Stimulated activated CD8-positive, alpha-beta memory T cell treated with anti-CD3 and anti-CD28 coated beads, Interleukin-4, amount 100 ng/mL, for 1 hour (primary cell): ENCODE measurements at regions not wholly inside any gene's neighbourhood (a gene's known extent, or its start where the extent isn't known, plus 50 kb on each side); places are given as distances from the start of the nearest gene placed in this dataset.
"Not testable (repeated sequence)": the region's sequence is repeated elsewhere in the genome, so short reads cannot be mapped to it uniquely, and the experiment has no call there.

ENCODE experiments used
- DNase-seq, 2 donors: peaks; one replicate each; pipeline ENCODE4 v3.0.0-alpha.2; 2020; ENCODE audit warnings: low read depth in 2 of 2, low spot score in 1 of 2

DNA sequence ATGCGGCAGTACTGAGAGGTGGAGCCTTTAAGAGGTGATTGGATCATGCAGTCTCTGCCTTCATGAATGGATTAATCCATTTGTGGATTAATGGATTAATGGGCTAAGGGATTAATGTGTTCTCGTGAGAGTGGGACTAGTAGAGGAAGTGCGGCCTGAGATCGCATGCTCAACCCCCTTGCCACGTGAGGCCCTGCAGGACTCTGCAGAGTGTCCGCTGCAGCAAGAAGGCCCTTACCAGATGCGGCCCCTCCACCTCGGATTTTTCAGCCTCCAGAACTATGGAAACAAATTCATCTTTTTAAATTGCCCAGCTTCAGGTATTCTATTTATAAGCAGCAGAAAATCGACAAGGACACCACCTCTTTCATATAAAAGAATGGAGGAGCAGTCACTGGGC is 148.8 kb downstream of the TPRA1 start:
- no peak for DNase-seq

DNA sequence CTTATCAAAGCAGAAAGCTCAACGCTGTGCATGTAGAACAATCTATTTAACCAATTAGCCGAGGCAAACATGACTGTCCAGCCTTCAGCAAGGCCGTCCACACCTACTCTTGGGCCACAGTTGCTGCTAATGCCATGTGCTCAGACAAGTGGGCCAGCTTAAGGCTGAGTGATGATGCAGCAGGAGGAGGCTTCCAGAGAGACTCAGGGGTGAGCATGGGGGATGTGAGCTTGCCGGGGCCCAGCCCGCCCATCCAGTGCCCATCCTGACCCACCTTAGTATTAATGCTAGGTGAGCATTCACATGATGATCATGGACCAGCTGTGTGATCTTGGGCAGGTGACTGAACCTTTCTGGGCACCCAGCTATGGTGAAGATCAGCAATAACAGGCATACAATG is 150.1 kb downstream of the TPRA1 start:
- no peak for DNase-seq

DNA sequence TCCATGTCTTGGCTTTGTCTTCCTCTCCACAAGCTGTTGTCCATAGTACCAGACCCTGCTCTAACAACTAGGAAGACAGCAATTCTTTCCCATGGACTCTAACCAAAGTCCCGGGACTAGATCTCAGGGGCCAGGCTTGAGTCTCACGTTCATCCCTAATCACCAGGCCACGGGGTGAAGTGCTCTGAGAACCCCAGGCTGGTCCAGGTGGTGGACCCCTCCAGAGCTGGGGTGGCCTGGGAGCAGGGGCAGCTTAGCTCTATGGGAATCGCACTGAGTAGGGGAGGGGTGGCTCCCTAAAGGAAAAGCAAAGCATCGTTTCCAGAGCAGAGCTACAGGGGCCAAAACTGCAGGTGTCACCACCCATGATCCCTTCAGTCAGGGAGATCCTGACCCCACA is 150.9 kb downstream of the TPRA1 start:
- no peak for DNase-seq

DNA sequence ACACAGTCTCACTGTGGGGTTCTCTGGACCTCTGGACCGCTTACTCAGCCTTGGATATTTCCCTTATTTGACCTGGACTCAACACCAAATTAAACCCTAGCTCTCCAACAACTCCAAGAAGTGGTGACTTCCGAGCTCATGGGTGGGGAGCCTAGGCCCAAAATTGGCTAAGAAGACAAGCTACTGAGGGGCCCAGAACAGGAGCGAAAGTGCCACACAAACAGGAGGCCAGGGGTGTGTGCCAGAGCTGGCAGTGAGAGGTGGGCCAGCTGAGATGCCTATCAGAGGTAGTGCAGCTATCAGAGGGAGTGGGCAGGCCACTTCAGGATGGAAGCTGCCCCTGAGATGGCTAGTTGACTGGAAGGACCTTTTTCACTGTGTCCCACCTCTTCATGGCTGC is 151.1 kb upstream of the PRR20G start:
- DNase-seq: no peak

DNA sequence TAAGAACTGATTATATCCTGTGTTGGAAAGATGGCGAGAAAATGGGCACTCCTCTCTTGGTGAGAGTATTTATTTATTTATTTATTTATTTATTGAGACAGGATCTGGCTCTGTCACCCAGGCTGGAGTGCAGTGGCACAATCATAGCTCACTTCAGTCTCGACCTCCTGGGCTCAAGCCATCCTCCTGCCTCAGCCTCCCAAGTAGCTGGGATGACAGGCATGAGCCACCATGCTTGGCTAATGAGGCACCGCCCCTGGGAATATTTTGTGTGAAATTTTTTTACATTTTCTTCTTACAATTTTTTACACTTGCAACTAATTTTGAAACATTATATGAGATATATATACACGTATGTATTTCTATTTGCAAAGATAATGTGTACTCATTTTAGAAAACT is 150.5 kb upstream of the PRR20G start:
- DNase-seq: no peak

DNA sequence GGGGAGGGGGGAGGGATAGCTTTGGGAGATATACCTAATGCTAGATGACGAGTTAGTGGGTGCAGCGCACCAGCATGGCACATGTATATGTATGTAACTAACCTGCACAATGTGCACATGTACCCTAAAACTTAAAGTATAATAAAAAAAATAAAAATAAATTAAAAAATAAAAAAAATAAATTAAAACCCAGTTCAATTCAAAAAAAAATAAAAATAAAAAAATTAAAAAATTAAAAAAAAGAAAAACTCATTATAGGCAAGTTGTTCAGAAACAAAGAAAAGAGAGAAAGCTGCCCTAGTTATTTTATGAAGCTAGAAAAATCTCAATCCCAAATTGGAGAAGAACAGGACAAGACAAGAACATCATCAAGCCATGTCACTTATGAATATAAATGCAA is 147.5 kb upstream of the PRR20G start:
- DNase-seq: not testable (repeated sequence)

DNA sequence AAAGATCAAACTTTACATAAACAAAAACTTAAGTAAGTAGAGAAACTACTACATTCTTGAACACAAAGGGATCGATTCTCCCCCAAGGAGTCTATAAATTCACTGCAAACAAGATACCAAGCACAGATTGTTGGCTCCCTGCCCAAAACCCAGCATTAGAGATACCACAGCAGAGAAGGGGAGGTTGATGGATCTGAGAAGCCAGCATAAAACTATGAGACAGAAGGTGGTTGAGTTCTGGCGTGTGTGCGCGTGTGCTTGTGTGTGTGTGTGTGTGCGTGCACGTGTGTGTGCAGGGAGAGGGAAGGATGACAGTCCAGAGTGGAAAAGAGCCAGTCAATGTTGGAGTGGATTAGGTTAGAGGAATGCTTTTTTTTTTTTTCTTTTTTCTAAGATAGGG is 143.2 kb upstream of the PRR20G start:
- no peak for DNase-seq

DNA sequence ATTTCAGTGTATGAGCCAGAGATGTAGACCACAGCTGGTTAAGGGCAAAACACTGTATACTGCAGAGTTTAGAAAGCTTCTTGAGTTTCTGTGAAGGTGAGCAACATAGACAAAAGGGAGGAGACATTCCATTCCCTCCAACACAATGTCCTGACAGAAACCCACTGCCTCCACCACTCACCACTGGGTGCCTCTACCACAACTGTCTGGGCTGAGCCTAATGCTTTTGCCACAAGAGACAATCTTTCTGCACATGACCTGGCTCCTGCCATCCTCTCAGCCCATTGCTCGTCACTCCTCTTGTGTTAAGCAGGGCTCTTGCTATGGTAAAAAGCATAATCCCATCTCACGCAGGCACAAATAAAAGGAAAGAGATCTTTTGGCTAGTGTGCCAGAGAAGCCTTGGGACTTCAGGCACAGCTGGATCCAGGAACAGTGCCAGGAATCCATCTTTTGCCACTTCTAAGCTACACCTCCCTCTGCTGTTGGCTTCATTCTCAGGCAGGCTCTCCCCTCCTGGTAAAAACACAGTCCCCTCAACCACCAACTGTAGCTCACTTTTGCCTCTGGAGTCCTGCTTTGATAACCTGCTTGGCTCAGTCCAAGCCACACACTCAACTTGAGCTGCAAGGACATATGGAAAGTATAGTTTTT is 140.6 kb upstream of the PRR20G start:
- no peak for DNase-seq

DNA sequence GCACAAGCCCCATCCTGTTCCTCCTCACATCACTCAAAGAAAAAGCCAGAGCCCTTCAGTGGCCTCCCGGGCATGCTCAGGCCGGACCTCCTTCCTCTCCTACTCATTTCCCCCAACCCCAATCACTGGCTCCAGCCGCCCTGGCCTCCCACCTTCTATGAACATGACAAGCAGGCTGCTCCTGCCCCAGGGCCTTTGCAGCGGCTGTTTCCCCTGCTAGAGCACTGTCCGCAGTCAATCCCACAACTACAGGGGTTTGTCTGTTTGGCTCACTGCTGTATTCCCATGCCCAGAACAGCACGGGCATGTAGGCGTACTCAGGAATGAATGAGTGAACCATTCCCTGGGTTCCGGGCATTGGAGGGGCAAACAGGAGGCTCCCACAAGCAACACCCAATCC is 139.8 kb upstream of the PRR20G start:
- no peak for DNase-seq

DNA sequence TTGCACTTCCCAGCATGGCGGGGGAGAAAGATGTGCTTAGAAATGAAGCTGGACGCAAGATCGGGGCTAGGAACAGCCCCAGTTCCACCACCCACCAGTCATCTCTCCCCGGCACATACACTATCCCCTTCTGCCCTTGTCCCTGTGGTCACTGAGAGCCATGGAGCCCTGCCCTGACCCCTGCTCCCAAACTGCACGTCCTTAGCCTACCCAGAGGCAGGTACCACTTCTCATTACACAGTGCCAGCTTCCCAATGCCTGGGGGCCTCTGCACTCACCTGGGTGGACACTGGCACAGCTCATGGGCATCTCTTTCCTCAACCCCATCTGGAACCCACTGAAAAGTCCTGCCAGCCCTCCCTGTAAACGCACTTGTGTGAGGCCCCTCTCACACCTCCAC is 139.3 kb upstream of the PRR20G start:
- DNase-seq: no peak

DNA sequence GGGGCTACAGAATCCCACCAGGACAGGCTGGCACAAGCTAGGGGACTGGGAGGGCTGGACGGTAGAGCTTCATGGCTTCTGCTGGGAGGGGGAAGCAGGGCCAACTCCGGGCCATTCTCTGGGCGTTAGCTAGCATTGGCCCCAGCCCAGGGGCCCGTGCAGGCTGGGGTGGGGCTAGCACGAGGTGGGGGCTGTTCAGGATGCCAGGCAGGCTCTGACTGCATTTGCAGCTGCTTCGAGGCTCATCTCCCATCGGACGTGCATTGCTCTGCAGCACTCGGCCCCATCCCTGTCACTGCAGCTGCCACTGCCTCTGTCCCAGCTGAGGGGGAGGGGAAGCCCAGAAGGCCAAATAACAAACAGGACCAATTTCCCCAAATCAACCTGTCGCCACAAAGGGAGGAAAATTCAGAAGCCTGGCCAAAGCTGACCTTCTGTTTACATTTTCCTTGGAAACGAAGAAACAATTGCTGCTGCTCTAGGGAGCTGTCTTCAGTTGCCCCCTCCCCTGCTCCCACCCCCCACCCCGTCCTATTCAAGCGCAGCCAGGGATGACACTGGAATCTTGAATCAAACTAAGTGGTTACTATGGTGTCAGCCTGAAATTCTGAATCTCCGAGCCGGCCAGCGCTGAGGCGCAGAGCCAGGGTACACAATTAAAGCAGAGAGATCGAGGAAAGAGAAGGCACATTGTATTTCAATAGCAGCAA is 138.8 kb upstream of the PRR20G start:
- no peak for DNase-seq

DNA sequence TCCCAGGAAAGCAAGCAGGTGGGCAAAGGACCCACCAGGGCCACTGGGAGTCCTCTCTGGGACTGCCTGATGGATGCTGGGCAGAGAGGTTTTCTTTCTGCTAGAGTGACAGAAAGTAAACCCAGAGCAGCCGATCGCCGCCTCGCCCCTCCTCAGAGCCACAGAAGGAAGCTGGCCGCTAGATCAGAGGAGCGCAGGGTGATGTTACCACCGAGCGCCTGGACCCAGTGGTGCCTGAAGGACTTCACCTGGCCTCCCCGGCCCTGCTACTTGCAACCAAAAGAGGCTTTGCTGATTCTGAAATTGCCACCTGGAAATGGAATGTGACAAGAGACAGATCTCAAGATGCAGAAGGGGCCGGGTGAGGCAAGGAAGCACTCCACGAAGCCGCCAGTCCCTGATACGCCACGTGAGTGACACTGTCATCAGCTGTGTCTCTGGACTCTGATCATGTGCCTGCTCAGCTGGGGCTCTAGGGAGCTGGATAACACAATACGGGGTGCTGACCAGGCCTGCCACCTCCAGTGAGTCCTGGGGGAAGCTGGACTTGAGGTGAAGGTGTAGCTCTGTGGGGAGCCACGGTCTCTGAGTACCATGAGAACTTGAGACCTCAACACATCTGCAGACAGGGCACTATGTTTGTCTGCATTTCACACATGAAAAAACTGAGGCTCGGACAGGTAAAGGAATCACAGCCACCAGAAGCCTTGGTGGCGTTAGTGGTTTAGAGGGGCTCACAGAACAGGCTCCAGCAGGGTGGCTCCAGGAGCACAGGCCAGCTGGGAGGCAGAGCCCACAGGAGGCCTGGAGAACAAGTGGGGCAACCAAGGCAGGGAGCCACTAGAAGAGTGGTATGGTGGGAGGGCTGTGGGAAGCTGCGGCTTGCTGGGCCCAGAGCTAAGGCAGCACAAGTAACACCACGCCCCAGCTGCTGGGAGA is 137.9 kb upstream of the PRR20G start:
- DNase-seq: no peak

DNA sequence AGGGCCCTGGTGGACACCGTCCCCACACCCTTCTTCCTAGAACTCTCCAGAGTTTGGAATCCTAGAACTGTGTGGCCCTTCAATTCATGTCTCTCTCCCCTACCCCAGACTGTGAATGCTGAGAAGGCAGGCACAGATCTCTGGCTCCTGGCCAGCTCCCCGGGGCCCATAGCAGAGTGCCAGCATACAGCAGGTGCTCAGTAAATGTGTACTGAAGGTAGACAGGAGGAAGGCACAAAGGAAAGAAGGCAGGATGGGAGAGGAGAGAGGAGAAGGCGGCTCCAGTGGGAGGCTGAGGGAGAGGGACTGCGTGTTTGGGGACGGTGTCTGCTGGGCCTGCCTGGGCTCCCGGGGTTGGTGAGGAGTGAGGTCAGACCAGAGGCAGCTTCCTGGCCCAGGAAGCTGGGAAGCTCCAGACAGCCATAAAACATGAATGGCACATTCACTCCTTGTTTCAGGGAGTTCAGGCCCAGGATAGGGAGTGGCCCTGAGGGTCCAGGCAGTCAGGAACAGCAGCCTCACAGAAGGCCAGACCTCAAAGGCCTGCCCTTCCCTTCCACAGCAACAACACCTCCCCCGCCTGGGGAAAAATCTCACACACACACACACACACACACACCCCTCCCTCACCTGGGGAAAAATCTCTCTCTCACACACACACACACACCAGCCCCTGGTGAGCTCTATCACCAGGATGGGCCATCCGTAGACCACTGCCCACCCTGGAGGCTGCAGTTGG is 137.1 kb upstream of the PRR20G start:
- no peak for DNase-seq

DNA sequence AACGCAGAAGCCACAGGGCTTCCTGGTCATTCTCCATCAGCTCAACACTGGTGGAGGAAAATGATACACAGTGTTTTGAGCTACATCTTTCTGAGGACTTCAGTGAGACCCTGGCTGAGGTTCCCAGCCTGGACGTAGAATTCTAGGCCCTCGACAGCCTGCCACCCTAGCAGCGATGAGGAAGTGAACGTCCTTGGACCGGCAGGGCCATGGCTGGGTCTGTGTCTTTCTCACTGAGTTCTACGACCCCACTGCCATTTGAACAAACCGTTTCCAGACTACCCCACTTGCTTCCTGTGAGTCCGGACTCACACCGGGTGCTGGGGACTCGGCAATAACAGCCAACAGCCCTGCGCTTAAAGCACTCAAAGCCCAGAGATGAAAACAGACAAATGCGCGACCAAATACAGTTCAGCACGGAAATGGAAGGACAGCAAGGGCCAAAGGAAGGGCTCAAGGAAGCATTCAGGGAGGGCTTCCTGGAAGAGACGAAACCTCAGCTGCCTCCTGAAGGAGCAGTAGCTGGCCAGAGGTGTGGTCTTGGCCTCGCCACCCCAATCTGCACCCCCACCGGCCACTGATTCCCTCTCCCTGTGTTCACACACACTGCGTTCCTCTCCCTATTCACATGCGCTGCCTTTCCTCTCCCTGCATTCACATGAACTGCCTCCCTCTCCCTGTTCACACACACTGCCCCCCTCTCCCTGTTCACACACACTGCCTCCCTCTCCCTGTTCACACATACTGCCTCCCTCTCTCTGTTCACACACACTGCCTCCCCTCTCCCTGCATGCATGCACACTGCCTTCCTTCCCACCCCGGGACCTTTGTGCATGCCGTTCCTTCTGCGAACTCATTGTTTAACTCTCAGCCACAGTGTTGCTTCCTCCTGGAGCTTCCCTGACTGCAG is 136.3 kb upstream of the PRR20G start:
- no peak for DNase-seq

DNA sequence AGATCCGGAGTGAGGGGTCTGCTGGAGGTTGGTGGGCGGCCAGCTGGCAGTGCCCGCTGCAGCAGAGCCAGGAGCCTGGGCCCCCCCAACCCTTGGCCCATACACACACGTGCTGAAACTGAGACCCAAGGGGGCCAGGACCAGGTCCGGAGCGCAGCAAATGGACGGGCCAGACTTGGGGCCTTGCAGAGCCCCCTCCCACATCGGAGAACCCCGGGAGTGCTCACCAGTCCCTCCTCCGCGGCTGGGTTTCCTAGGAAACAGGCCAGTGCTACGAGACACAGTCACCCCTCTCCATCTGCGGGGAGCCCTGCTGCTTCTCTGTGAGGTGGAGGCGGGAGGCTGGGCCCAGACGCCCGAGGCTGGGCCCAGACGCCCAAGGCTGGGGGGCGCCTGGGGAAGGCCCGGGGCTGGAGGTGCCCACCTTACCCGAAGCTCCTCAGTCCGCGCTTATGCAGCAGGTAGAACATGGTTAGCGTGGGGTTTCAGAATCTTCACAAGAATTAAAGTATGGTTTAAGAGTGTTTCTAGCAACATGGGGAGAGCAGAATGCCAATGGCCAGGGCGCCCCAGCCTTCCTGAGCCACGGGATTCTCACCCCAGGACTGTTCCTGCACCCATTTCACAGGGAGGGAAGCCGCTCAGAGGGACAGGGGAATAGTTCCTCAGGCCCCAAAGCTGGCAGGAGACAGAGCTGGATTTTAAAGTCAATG is 135.0 kb upstream of the PRR20G start:
- DNase-seq: no peak

DNA sequence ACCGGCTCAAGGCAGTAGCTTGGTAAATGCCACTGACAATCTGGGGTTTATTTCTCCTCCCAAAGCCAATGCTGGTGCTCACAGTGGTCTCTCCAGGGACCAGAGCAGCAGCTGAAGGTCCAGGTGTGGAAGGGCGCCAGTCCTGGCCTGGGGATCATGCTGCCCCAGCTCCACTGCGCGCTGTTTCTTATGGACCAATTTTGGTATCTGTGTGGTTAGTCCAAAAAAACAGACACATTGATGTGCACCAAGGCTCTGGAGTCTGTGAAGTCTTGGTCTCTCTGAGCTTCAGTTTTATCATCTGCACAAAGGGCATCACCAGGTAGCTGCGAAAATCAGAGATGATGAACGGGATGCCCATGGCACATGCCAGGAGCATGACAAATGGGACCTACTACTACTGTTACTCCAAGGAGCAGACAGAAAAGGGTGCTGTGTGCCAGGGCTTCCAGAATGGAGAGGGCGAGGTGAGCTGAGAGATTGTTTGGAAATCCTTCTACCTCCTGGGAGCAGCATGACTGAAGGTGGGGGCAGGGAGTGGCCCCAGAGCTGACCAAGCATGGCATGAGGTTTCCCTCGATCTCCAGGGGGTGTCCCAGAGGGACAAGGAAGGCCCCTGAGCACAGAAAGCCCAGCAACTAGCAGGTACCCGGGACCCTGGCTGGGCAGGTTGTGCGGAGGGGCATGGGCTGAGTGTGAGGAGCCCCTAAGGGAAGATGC is 134.3 kb upstream of the PRR20G start:
- DNase-seq: no peak

DNA sequence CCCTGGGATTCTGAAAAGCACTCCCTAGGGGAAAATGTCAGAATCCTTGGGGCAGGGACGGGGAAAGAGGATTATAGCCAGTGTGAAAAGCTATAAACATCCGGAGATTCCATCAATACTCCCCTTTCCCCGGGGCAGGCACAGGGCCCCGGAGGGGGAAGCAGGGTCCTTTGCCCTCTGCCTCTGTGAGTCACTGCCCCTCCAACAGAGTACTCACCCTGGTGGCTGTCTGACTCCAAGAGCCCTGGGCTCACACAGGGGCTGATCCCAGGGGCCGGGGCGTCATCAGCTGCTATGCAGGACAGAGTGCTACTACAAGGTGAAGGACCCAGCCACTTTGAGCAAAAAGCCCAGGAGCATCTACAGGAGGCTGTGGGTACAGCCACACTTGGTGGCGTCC is 133.0 kb upstream of the PRR20G start:
- no peak for DNase-seq

DNA sequence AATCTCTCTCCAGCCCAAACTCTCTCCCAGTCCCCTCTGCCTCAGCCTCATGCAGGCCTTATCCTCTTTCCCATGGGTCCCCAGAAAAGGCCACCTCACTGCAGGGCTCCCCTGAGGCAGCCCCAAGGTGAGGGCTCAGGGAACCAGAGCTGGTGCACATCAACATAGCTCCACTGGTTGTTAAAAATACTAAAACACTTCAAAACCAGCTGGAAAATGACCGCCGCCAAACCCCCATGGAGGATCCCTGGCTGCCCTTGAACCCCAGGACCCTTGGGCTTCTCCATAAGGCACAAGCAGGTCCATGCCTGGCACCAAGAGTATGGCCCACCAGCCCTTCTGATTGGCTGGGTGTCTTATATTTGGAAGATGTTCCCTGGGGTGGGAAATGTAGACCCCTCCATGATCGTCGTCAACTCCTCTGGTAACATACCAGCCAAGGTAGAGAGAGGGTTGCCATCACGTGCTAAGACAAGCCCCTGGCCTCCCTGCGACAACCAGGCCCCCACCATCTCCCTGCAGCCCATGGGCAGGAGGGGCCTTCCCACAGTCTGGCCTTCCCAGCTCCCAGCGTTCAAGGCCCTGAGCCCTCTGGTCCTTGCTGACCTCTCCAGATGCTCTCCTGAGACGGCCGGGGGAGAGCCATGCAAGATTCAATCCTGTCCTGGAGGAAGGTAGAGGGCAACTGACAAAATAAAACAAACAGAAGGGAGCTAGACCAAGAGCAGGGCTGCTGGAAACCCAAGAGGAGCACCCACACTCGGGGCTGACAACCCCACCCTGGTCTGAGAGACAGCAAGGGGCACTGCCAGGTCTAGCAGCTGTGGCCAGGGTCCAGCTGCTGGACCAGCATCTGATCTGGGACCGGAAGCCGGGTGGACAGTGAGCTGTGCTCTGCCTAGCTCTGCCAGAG is 132.1 kb upstream of the PRR20G start:
- no peak for DNase-seq
